GM21529 (cell line): ENCODE measurements at regions not wholly inside any gene's neighbourhood (a gene's known extent, or its start where the extent isn't known, plus 50 kb on each side); places are given as distances from the start of the nearest gene placed in this dataset.

Experiments
- ATAC-seq: cut with Tn5 transposase; IDR thresholded peaks from one replicate; pipeline ENCODE4 v1.9.1; 2021; ENCODE audit not compliant: unreplicated experiment

DNA sequence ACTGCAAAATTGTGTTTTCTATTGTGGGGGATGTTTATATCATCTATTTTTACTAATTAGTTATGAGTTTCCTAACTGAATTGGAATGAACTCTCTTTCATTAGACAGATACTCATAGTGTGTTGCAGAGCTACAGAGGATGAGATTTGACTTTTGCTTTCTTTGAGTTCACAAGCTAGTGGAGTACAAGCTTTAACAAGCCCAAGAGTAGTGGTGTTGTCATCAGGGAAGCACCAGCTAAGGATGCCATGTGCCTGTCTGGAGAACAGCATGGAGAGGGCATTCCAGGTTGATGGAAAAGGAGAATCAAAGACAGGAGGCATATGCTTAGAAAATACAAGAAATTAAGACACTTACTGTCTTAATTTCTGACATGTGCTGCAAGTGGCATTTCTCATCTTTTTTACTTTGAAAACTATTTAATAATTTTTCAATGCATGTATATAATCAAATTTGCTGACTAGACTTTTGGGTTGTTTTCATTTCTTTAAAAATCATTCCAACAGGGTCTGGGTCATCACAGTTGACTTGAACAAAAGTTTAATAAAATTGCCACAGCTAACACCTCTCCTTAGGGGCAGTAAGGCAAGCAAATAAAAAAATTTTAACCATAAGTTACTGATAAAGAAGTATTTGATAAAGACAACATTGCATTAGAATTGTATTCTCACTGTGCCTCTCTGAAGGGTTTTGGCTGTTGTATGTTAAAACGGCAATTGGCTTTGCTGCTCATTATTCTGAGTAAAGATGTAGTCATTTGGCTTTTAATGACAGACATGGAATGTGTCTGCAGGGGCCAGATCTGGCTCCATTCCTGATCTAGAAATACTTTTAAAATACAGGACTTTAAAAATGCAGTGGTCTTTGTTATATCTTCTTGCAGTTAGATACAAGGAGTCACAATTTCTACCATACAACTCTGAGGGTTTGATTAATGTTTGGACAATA lies 323.7 kb upstream of the CDH11 start:
- ATAC-seq, result no peak

DNA sequence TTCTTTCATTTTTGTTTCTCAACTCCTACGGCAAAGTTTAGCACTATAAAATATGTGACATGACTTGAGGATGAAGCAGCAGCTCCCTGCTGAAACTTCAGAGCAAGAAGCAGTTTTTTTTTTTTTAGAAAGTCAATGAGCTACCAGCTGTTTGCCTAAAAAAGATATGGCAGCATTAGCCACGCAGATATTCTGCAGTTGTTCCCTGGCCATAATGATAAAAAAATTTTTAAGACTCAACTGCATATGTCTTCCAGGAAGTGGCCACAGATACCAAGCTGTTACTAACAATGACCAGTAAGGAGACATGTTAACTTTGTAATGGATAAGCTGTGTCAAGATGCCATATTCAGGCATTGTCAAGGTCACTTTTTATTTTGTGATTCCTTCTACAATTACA lies 319.6 kb upstream of the CDH11 start:
- no peak for ATAC-seq

DNA sequence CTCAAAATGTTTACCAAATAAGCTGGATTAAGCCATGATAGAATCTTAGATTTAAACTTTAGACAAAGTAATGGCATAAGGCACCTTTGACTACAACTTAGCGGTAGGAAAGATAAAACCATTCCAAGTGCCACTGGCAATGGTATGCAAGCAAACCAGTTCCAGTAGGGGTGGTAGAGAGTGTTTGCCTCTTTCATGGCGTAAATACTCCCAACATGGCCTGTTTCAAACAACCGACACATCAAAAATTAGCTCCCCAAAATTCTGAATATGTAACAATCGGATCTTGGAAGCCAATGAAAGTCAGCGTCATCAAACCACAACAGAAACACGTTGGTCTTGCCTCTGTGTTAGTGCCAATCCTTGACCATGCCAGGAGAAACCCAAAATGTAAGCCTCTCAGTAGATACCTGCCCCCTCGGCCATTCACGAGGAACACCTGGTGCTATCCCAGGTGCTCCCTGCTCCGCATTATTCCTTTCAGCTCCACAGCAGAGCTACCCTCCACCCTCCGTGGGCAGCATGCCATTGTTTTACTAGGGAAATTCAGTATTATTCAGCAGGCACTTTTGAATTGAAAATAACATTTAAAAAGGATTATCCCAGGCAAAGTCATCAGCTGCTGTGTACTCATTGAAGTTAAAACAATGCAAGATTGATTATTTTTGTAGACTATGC lies 307.8 kb upstream of the CDH11 start:
- no peak for ATAC-seq

DNA sequence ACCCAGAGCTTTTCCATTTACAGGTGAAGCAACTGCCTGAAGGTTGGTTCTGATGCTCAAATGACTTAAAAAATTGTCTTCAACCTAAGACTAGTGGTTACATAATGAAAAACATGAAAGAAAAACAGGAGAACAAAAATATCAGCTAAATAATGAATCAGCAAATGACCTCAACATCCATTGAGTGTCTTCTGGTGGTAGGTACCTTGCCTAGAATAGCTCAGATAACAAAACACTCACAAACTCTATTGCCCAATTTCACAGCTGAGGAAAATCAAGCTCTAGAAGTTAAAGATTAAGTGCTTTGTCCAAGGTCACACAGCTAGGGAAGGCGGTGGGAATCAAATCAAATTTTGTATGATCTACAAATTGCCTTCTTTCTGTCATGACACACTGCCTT lies 304.6 kb upstream of the CDH11 start:
- ATAC-seq, result no peak

DNA sequence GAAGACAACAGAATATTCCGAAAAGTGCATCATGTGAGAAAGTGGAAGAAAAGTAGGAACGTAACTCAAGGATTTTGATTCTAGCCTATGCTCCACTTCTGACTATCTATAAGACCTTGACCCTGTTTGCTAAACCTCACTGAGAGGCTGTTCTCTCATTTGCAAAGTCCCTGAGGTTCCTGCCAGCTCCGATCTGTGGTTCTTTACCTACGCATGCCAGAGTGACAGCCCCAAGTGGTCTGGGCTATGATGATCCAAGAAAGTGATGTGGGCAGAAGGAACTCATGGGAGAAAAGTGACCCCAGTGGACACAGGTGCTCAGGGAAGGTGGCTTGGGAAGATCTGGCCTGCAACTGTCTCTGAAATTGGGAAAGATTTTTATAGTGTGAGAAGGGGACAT lies 301.1 kb upstream of the CDH11 start:
- no peak for ATAC-seq

DNA sequence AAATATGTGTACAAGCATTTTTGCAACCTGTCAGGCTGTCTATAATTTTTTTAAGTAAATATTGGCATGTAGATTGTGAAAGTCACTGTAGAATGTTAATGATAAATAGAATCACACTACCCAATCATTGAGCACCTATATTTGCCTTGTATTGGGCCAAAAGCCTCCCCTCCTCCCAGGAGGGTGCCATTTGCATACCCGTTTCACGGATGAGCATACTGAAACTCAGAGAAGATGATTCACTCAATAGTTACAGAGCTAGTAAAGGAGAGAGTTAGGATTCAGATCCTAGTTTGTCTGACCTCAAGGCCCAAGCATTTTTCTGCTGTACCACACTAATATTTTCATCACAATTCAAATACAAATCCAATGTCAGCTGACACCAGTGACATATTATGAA lies 299.7 kb upstream of the CDH11 start:
- ATAC-seq, result no peak

DNA sequence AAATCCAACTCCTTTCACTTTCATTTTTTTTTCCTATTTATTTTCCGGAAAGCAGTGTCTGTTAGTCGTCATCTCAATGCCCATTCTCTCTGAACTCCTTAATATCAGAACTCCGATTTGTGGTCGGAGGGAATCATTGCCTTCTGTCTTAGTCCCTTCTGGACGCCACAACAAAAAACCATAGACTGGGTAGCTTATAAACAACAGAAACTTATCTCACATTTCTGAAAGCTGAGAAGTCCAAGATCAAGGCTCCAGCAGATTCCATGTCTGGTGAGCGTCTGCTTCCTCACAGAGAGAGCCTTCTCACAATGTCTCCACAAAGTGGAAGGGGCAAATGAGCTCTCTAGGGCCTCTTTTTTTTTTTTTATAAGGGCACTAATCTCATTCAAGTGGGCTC lies 296.6 kb upstream of the CDH11 start:
- no peak for ATAC-seq

DNA sequence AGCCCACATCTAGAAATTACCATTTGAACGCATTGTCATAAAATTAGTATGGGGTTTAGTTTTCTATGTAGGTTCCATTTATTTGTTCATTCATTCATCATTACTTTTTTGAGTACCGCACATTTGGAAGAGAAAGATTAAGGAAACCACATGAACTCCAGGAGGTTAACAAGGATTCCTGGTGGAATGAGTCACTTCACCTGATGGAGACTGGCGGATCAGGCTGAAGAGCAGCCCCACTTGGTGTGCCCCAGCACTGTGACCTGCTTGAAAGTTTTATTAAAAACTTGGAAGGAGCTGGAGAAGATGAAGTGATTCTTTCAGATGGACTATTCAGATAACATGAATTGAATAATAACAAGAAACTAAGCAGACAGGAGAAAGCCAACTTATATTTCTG lies 293.6 kb upstream of the CDH11 start:
- ATAC-seq, result no peak

DNA sequence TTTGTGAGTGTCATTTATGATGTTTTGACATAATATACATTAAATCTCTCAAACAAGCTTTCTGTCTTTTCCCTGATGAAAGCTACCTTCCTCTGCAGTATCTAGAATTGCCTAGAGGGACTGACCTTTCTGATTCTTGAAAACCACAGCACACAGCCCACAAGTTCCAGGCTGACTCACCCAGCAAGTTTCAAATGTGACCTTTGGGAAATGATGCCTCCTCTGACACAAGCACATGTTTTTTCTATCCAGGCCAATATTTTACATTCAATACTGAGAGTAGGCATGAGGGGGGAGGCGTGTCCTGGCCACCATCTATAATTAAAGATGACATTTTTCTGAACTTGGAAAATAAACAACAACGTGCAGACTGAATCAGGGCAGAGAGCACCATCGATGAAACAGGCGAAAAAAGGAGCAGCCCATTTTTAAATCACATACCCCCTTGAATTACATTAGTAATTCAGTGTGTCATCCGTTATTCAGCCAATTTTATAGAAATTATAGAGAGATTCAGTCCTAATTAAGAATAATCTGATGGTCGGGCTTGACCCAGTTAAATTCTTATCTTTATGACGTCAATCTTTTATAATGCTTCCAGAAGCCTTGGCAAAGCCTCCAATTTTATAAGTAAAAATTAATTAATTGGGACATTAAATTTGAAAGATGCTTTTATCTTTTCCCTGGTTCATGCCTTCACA lies 292.6 kb upstream of the CDH11 start:
- no peak for ATAC-seq

DNA sequence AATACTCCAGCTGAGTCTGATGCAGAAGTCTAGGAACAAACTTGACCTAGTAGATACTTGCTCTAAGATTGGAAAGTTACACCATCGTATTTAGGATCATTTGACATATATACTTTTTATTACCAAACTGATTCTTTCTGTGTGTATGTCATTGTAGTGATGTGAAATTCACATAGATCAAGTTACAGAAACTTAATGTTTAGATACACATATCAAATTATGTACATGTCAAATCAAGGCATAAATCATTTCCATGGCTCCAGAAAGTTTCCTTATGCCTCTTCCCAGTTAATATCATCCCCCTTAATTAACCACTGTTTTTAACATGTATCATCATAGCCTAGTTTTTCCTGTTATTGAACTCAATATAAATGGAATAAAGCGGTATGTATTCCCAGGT lies 292.0 kb upstream of the CDH11 start:
- no peak for ATAC-seq

DNA sequence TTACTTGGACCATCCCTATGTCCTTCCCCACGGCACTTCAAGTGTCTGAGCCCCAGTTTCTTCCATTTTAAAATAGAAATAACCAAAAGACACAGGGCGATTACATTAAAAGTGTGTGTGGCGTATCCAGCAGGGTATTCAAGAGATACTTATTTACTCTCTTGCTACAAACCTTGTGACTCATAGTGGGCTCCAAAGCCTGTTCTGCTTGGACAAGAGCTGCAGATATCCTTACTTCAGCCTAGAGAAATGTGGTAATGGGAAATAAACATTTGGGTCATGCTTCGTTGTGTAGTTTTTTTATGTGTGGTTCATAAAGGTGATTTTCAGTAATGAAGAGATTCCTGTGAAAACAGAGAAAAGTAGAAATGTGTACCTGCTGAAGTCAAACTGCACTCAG lies 288.9 kb upstream of the CDH11 start:
- no peak for ATAC-seq

DNA sequence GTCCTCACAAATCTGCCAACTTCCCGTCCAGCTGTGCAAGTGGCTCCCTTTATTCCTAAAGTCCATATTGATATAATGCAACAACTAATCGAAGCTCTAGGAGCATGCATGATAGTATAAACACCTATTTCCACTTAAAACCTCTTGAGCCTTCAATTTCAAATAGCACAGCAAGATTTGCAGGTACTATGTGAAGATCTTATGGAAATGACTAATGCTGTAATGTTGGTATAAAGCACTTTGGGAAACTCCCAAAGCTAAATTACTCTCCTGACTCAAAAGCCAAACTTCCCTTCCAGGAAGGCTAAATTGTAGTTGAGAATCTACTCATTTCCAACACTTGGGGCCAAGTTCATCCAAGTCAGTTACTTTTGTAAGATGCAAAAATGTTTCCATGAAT lies 287.6 kb upstream of the CDH11 start:
- no peak for ATAC-seq

DNA sequence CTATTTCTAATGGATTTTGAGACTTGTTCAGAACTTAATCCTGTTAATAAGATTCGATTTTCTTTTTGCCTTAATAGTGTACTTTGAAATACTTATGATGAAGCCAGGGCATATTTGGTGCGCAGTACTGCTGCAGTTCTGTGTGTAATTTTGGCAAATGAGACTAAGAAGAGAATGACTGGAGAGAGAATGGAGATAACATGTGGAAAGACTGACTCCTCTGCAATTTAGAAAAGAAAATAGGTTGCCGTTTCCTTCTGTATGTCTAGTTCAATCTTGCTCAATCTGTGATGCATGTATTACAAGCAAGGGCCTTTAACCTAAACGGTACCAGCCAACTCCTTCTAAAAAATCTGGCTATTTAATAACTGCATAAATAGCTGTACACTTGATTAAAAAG lies 285.1 kb upstream of the CDH11 start:
- ATAC-seq, result no peak

DNA sequence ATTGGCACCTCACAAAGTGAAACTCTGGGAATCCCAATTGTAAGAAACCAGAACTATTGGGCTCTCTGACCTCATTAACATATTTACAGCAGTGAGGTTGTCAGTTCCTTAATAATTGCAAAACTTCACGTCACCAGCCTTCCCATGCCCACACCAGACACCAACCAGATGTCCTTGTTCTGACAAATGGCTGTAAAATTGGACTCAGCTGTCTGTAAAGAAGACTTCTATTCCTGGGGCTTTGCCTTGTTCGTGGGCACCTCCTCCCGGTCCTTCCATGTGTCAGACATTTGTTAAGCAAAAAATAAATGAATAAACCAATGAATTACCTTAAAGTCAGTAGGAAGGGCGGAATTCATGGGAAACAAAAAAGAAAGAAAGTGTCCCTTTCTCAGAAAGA lies 284.3 kb upstream of the CDH11 start:
- no peak for ATAC-seq

DNA sequence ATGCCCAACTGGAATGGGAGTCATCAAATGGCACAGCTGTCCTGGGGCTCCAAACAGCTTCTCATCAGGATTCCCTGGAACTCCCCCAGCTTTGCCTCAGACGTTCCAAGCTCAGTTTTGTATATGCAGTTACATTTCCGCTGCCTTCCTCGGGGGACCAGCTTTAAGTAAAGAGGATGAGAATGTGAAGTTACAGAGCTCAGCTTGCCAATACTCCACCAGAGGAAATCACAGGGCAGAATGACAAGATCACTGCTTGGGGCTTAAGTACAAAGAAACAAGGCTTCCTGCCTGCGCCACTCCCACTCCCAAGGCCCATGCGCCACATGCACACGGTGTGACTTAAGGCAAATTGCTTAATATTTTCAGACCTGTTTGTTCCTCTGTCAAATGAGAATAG lies 272.4 kb upstream of the CDH11 start:
- ATAC-seq, result no peak

DNA sequence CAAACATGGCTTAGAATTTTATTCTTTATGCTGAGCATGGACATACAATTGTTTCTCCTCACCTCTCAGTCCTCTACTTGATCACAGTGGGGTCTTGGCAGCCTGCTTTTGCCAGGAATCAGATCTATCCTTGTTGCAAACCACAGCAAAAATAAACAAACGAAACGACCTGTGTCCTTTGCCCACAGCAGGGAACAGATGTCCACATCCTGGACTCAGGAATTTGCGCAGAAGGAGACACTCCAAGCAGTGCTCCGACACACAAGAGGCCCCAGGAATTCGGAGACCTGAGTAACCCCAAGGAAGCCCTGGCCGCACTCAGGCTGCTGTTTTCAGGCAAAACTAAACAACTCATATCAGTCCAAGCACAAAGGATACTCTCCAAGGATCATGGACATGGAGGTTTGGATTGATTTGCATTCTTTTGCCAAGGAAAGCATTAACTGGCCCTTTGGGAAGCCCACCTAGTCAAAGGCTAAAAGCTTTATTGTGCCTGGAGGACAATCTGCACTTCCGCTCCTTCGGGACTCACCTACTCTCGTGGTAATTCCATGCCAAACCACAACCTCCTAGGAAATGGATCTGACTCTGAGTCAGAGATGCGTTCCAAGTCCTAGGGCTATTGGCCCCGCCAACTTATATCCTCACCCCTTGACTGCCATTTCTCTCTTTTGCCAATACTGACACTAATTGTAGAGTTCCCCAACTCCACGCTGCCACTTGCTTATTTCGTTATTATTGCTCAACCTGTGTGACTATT lies 271.1 kb upstream of the CDH11 start:
- no peak for ATAC-seq

DNA sequence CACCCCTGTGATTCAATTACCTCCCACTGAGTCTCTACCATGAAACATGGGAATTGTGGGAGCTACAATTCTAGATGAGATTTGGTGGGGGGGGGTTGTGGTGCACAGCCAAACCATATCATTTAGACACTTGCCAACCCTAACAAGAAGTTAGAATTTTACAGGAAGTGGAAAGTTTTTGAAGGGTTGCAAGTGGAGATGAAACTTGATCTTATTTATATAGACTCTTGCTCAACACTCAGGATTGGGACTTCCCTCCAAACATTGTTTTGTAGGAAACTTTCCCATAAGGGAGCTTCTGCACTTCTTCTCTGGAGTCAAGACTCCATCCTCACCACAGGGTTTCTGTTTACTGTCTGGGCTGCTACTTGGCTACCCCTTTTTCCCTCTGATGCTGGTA lies 266.7 kb upstream of the CDH11 start:
- no peak for ATAC-seq

DNA sequence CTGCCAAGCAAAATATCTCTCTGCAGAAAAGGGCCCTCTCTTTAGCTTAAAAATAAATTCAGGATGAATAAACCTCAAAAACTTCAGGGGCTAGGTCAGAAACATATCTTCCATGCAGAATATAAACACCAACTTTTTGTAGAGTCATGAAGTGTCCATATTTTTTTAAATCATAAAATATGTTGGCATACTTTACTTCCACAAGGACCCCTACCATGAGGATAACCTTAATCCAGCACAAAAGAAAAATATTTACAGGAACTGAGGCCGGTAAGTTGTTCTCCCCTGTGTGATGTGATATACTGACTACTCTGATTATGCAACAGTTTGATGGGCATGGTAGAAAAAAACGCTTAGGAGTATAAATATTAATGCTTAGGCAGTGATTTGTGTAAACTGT lies 264.8 kb upstream of the CDH11 start:
- ATAC-seq, result no peak

DNA sequence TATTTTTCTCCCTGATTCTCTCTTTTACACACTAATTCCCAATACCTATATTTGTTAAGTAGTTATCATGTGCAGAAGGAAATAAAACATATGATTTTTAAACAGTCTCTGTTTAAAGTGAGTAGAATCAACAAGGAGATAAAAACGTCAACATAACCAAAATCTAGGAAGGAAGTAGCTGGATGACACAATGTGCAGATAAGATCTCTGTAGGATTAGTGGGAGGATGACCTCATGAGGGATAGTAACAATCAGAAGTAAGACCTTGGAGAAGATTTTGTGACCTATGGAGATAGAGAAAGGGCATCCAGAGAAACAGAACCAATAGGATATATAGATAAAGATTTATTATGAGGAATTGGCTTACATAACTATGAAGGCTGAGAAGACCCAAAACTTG lies 262.6 kb upstream of the CDH11 start:
- ATAC-seq, result no peak

DNA sequence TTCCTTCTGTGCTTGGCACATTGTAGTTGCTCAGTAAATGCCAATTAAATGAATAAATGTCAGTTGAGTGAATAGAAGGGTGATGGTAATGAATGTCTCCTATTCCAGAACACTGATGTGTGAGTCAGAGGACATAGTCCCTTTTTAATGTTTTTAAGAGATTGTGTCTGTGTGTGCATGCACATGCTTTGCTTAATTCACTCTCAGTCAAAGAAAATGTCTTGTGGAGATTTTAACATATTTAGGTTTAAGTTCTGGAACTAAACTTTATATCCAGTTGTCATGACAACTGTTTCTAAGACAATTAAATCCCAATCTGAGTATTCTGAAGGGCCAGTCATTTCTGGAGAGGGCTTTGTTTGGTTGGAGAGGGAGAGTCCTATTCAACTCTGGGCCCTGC lies 255.3 kb upstream of the CDH11 start:
- ATAC-seq, result no peak

DNA sequence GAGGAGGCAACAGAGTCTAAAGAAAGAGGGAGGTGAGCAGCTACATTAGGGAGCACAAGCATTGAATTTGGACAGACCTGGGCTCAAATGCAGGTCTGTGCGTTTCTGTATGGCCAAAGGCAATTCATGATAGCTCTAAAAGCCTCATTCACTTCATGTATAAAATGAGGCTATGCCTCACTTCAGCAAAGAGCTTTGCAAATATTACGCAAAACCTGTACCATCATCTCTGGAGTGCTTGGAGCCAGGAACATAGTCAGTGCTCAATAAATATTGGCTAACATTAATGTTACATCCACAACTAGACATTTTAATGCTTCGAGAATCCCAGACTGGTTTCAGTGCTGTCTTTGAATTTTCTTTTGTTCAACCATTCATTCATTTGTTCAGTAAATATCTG lies 254.7 kb upstream of the CDH11 start:
- ATAC-seq, result no peak
